ENCODE measurements at regions not wholly inside any gene's neighbourhood (a gene's known extent, or its start where the extent isn't known, plus 50 kb on each side); places are given as distances from the start of the nearest gene placed in this dataset.
"Not testable (repeated sequence)": the region's sequence is repeated elsewhere in the genome, so short reads cannot be mapped to it uniquely, and the experiment has no call there.

DNA sequence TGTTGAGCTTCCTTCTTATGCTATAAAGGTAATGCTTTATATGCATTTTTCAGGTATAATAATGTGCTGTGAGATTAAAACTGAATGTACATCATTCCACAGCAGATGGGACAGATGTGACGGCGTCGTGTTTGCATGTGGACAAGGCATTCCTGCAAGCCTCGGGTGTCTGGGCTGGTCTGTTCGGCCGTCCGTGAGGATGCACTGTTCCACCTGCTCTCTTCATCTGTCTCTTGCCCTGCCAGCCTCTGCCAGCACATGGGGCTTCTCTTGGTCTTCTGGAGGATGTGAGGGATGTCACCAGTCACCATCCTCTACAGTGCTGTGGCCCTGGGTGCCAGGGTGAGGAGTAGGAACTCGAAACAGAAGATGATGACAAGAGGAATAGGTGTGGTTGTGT, 223.2 kb downstream of the ERMARD start:
- H4K20me1 ChIP-seq (ENCODE audit: insufficient read depth, low read length), result no peaks in the 10 kb centered on the region
- H3K36me3 ChIP-seq (replicated peaks in 1 of 2; ENCODE audit: control insufficient read depth in 1 of 2, insufficient read depth in 2 of 2, low read length in 2 of 2), result no peaks in the 10 kb centered on the region
- H3K4me1 ChIP-seq (ENCODE audit: control insufficient read depth in 1 of 2, insufficient read depth in 2 of 2, low read length in 2 of 2), result no peaks in the 10 kb centered on the region
- H3K27ac ChIP-seq (ENCODE audit: low read depth in 1 of 2, low read length in 2 of 2), result no peak overlapping the region
- no peak overlapping the region for H2AFZ ChIP-seq (ENCODE audit: insufficient read depth, low read depth, low read length, poor library complexity, severe bottlenecking)
- H3K4me2 ChIP-seq (replicated peaks; ENCODE audit: extremely low read depth, low read length, poor library complexity, severe bottlenecking), result no peak overlapping the region
- TF ChIP-seq CTCF (IDR thresholded peaks at IDR 0.05), result no peak
- peaks cover 3% of the 10 kb centered on the region for H3K4me1 Mint-ChIP-seq
- WGBS (ENCODE audit: insufficient coverage), result 96% methylated on average over 4 of the region's 8 CpGs
- no peaks in the 10 kb centered on the region for H3K9me3 Mint-ChIP-seq
- no peak overlapping the region for H3K27ac Mint-ChIP-seq
- no peaks in the 10 kb centered on the region for H3K27me3 ChIP-seq (ENCODE audit: control insufficient read depth in 2 of 2, insufficient read depth in 2 of 2, low read length in 2 of 2)
- no peaks in the 10 kb centered on the region for H3K9me3 ChIP-seq (replicated peaks in 1 of 2; ENCODE audit: control insufficient read depth in 1 of 2, insufficient read depth in 1 of 2, low read length in 2 of 2)
- no peak overlapping the region for H3K9ac ChIP-seq (ENCODE audit: insufficient read depth, low read length, poor library complexity, severe bottlenecking)
- no peak for DNase-seq
- intact Hi-C loops (cut with micrococcal nuclease), result no loop called here
- no peak overlapping the region for H3K4me3 Mint-ChIP-seq
- no peaks in the 10 kb centered on the region for H3K79me2 ChIP-seq (ENCODE audit: insufficient read depth, low read length)
- H3K27me3 Mint-ChIP-seq (ENCODE audit: low read depth in 3 of 3), result peaks cover 3 to 12% (median 6%) of the 10 kb centered on the region in 3 donors
- H3K36me3 Mint-ChIP-seq, result no peaks in the 10 kb centered on the region
- H3K4me3 ChIP-seq (replicated peaks in 1 of 3; ENCODE audit: low read depth in 2 of 3, low read length in 3 of 3), result no peak overlapping the region

DNA sequence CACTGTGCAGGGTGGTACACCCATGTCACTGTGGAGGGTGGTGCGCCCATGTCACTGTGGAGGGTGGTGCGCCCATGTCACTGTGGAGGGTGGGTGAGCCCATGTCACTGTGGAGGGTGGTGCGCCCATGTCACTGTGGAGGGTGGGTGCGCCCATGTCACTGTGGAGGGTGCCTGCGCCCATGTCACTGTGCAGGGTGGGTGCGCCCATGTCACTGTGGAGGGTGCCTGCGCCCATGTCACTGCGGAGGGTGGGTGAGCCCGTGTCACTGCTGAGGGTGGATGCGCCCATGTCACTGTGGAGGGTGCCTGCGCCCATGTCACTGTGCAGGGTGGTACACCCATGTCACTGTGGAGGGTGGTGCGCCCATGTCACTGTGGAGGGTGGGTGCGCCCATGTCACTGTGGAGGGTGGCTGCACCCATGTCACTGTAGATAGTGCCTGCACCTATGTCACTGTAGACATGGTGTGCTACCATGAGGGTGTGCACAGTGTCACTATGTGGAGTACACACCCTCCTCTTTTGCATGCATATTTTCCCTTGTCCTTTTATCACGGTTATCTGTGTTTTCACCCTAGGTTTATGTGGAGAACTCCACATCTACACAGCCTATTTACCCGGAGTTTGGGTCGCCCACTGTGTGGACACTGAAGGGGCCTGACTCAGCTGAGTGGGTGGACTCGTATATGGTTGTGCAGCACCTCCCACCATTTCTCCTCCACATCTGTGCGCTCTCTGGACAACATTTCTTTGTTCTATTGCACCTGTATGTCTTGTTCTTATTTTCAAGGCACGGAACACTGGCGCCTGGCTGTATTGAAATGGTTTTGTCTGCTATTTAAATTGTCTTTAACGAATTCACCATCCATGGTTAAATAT, 222.4 kb downstream of the ERMARD start:
- H3K9ac ChIP-seq (ENCODE audit: insufficient read depth, low read length, poor library complexity, severe bottlenecking); H3K4me3 Mint-ChIP-seq; H2AFZ ChIP-seq (ENCODE audit: insufficient read depth, low read depth, low read length, poor library complexity, severe bottlenecking); H3K79me2 ChIP-seq (ENCODE audit: insufficient read depth, low read length); H3K4me2 ChIP-seq (replicated peaks; ENCODE audit: extremely low read depth, low read length, poor library complexity, severe bottlenecking); H3K27ac ChIP-seq (ENCODE audit: low read depth in 1 of 2, low read length in 2 of 2); H3K4me3 ChIP-seq (replicated peaks in 1 of 3; ENCODE audit: low read depth in 2 of 3, low read length in 3 of 3); H3K4me1 ChIP-seq (ENCODE audit: control insufficient read depth in 1 of 2, insufficient read depth in 2 of 2, low read length in 2 of 2); H3K9me3 ChIP-seq (replicated peaks in 1 of 2; ENCODE audit: control insufficient read depth in 1 of 2, insufficient read depth in 1 of 2, low read length in 2 of 2); intact Hi-C loops (cut with micrococcal nuclease); DNase-seq; H4K20me1 ChIP-seq (ENCODE audit: insufficient read depth, low read length); H3K4me1 Mint-ChIP-seq; H3K36me3 ChIP-seq (replicated peaks in 1 of 2; ENCODE audit: control insufficient read depth in 1 of 2, insufficient read depth in 2 of 2, low read length in 2 of 2); H3K9me3 Mint-ChIP-seq; H3K36me3 Mint-ChIP-seq; H3K27me3 ChIP-seq (ENCODE audit: control insufficient read depth in 2 of 2, insufficient read depth in 2 of 2, low read length in 2 of 2): not testable (repeated sequence)
- WGBS (ENCODE audit: insufficient coverage), result 88% methylated on average over 10 of the region's 21 CpGs
- peak overlapping the region in 1 of 7 donors; percentile 35 for H3K27ac Mint-ChIP-seq
- peaks cover 3 to 15% (median 6%) of the 10 kb centered on the region in 3 donors for H3K27me3 Mint-ChIP-seq (ENCODE audit: low read depth in 3 of 3)

Measured in CD14-positive monocyte (primary cell).